GM10266 (cell line): ENCODE measurements at regions not wholly inside any gene's neighbourhood (a gene's known extent, or its start where the extent isn't known, plus 50 kb on each side); places are given as distances from the start of the nearest gene placed in this dataset.
"Not testable (repeated sequence)": the region's sequence is repeated elsewhere in the genome, so short reads cannot be mapped to it uniquely, and the experiment has no call there.

Experiments
- DNase-seq: peaks from one replicate; pipeline ENCODE4 v3.0.0; 2012; ENCODE audit errors: extremely low spot score
- TF ChIP-seq, protein P1 (sequence below): IDR thresholded peaks from 2 replicates; pipeline ENCODE4 v1.5.1; 2012; ENCODE audit warnings: mild to moderate bottlenecking, low read depth; ENCODE audit not compliant: control insufficient read depth, insufficient read depth; ENCODE audit errors: missing control alignments

DNA sequence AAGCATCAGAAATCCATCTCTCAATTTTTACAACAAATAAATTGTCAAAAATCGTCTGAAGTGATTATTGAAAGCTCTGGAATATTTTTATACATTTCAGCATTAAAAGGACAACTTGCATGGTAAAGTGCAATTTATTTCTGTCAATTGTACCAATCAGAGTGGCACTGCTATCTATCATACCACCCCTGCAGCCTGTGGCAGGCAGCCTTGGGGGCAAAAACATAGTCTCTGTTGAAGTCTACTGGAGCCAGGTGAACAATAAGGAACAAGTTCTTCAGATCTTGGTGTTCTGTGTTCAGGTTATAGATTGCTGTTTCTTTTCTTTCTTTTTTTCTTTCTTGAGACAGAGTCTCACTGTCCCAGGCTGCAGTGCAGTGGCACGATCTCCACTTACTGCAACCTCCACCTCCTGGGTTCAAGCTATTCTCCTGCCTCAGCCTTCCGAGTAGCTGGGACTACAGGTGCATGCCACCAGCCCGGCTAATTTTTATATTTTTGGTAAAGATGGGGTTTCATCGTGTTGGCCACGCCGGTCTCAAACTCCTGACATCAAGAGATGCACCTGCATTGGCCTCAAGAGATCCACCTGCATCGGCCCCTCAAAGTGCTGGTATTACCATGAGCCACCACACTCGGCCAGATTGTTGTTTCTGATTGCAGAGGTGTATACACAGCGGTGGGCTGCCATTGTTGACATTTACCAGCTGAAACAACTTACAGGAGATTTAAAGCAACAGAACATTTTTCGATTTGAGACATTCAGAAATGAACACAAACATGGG is 629.6 kb downstream of the SLC16A7 start:
- TF ChIP-seq, protein P1, sequence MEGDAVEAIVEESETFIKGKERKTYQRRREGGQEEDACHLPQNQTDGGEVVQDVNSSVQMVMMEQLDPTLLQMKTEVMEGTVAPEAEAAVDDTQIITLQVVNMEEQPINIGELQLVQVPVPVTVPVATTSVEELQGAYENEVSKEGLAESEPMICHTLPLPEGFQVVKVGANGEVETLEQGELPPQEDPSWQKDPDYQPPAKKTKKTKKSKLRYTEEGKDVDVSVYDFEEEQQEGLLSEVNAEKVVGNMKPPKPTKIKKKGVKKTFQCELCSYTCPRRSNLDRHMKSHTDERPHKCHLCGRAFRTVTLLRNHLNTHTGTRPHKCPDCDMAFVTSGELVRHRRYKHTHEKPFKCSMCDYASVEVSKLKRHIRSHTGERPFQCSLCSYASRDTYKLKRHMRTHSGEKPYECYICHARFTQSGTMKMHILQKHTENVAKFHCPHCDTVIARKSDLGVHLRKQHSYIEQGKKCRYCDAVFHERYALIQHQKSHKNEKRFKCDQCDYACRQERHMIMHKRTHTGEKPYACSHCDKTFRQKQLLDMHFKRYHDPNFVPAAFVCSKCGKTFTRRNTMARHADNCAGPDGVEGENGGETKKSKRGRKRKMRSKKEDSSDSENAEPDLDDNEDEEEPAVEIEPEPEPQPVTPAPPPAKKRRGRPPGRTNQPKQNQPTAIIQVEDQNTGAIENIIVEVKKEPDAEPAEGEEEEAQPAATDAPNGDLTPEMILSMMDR, result no peak
- no peak for DNase-seq

DNA sequence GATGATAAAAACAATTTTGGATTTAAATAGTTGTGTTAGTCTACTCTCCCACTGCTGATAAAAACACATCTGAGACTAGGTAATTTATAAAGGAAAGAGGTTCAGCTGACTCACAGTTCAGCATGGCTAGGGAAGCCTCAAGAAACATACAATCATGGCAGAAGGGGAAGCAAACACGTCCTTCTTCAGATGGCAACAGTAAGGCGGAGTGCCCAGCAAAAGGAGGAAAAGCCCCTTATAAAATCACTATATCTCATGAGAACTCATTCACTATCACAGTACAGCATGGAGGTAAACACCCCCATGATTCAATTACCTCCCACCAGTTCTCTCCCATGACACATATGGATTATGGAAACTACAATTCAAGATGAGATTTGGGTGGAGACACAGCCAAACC is 632.1 kb downstream of the SLC16A7 start:
- no peak for DNase-seq
- TF ChIP-seq, protein P1, result no peak

DNA sequence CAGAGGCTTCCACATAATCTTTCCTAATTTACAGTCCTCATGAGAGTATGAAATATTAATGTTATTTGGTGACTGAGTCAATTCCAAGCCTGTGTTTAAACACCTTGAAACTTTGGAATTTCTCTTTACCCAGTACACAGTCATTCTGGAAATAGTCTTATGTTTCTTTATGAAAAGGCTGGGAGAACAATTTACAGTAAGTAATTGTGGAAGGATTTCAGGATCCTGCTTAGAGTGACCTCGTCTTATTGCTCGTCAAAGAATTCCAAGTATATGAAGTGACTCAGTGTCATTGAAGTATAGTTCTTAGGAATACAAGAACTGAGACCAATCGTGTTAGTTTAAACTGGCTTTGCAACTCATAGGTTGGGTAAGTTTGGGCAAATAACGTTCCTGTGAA is 634.2 kb downstream of the SLC16A7 start:
- DNase-seq, result no peak
- TF ChIP-seq, protein P1, result no peak

DNA sequence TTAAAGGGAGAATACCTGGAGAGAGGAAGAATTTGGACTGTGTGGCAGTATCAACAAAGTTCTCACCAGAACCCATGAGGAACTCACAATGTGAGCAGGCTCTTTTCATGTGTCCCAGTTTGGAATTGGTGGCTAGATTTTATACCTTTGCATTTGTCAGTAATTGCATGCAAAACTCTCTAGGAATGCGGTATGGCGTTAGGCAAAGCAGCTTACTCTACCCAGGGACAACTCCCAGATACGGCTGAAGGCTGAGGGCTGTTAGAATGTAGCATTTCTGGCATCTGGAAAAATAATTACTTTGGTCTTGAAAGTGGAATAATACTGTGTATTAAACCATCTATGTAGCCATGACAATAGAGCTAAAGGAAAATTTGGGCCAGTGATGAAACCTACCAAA is 635.5 kb downstream of the SLC16A7 start:
- DNase-seq, result no peak
- TF ChIP-seq, protein P1, result no peak

DNA sequence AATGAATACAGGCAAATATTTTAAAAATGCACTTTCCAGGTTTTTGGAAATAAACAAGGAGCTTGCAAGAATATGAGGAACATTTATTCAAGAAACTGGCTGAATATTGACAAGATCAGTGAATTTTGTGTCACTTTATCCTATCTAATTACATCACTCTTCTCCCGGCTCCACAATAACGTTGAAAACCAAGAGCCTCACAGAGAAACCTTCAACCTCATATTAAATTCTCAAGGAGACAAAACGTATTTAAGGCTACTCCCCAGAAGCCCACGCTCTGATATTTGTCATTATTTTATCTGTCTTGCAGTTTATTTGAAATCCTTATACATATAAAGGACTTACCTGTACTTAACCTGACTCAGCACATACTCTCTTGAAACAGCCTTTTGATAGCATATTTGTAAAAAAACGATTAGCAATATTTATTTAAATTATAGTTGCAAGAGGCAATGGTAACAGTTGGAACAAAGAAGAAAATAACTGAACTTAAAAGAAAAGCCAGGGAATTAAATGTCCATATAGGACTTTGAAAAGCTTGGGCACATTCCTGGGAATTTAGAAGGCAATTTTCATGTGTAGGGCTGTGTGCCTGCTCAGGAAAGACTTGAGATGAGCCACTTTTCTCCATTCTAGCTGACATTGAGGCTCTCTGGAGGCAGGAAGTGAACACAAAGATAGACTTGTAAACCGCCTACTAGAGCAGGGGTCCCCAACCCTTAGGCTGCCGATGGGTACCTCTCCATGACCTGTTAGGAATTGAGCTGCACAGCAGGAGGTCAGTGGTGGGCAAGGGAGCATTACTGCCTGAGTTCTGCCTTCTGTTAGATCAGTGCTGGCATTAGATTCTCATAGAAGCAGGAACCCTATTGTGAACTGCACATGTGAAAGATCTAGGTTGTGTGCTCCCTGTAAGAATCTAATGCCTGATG is 636.4 kb downstream of the SLC16A7 start:
- TF ChIP-seq, protein P1, result no peak
- DNase-seq, result no peak

DNA sequence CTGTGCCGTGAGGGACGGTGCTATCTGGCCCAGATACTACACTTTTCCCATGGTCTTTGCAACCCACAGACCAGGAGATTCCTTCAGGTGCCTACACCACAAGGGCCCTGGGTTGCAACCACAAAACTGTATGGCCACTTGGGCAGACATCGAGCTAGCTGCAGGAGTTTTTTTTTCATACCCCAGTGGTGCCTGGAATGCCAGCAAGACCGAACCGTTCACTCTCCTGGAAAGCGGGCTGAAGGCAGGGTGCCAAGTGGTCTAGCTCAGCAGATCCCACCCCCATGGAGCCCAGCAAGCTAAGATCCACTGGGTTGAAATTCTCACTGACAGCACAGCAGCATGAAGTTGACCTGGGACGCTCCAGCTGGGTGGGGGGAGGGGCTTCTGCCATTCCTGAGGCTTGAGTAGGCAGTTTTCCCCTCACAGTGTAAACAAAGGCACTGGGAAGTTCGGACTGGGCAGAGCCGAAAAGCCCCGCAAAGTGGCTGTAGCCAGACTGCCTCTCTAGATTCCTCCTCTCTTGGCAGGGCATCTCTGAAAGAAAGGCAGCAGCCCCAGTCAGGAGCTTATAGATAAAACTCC is 638.9 kb downstream of the SLC16A7 start:
- DNase-seq, result not testable (repeated sequence)

DNA sequence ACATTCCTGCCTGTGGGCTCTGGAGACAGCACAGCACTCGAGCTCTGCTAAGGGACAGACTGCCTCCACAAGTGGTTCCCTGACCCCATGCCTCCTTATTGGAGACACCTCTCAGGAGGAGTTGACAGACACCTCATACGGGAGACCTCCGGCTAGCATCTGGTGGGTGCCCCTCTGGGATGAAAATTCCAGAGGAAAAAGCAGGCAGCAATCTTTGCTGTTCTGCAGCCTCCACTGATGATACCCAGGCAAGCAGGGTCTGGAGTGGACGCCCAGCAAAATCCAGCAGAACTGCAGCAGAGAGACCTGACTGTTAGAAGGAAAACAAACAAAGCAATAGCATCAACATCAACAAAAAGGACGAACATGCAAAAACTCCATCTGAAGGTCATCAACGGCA is 639.4 kb downstream of the SLC16A7 start:
- no peak for DNase-seq
- TF ChIP-seq, protein P1, result no peak

DNA sequence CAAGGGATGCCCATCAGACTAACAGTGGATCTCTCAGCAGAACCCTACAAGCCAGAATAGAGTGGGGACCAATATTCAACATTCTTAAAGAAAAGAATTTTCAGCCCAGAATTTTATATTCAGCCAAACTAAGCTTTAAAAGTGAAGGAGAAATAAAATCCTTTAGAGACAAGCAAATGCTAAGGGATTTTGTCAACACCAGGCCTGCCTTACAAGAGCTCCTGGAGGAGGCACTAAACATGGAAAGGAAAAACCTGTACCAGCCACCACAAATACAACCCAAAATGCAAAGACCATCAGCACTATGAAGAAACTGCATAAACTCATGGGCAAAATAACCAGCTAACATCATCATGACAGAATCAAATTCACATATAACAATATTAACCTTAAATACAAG is 640.6 kb downstream of the SLC16A7 start:
- not testable (repeated sequence) for DNase-seq
